Vagina (tissue), 2 donors: ENCODE measurements at regions not wholly inside any gene's neighbourhood (a gene's known extent, or its start where the extent isn't known, plus 50 kb on each side); places are given as distances from the start of the nearest gene placed in this dataset.
A peak's percentile ranks its signal among the peaks of the same experiment; 100 is the strongest.

ENCODE experiments used
- DNase-seq, 2 donors: peaks; one replicate each; pipeline ENCODE4 v3.0.0-alpha.2; 2017; ENCODE audit errors: extremely low spot score in 2 of 2
- H3K27ac ChIP-seq: fragments of 200-600 bp; sonication (generic); one replicate; pipeline ENCODE4 v1.5.1; 2019
- H3K27me3 ChIP-seq: fragments of 200-600 bp; sonication (generic); one replicate; pipeline ENCODE4 v1.5.1; 2019
- H3K36me3 ChIP-seq, 2 donors: fragments of 200-600 bp; sonication (generic); one replicate each; pipeline ENCODE4 v1.5.1; 2017 to 2019
- H3K4me1 ChIP-seq: fragments of 200-600 bp; sonication (generic); one replicate; pipeline ENCODE4 v1.5.1; 2019
- H3K4me3 ChIP-seq, 2 donors: fragments of 200-600 bp; sonication (generic); 1 replicate in 1 of 2; 2 replicates in 1 of 2; pipeline ENCODE4 v1.5.1; 2016 to 2019
- H3K9me3 ChIP-seq: fragments of 200-600 bp; sonication (generic); one replicate; pipeline ENCODE4 v1.5.1; 2019
- POLR2A ChIP-seq, 2 donors: fragments of 450-650 bp; IDR thresholded peaks; one replicate each; pipeline ENCODE4 v1.6.1; 2017; ENCODE audit warnings: antibody characterized with exemption in 2 of 2, mild to moderate bottlenecking in 2 of 2, moderate library complexity in 2 of 2
- POLR2AphosphoS5 ChIP-seq, 2 donors: sonication (generic); formaldehyde crosslinking; IDR thresholded peaks; one replicate each; pipeline ENCODE4 v1.9.0; 2017; ENCODE audit warnings: antibody characterized with exemption in 2 of 2, mild to moderate bottlenecking in 2 of 2, low read depth in 1 of 2; ENCODE audit not compliant: insufficient read depth in 1 of 2
- intact Hi-C: fragments of 100-400 bp; cut with DNase I; formaldehyde crosslinking; loops from one replicate; pipeline ENCODE4 v1.15.1; 2023
- TF ChIP-seq, protein P1 (sequence below), 3 experiments: fragments of 450-650 bp in 2 of 3; fragments of 200-600 bp in 1 of 3; sonication (generic) in 1 of 3; IDR thresholded peaks; one replicate each; pipeline ENCODE4 v1.5.1; 2017 to 2019; ENCODE audit warnings: antibody characterized with exemption in 3 of 3, mild to moderate bottlenecking in 2 of 3, moderate library complexity in 2 of 3

DNA sequence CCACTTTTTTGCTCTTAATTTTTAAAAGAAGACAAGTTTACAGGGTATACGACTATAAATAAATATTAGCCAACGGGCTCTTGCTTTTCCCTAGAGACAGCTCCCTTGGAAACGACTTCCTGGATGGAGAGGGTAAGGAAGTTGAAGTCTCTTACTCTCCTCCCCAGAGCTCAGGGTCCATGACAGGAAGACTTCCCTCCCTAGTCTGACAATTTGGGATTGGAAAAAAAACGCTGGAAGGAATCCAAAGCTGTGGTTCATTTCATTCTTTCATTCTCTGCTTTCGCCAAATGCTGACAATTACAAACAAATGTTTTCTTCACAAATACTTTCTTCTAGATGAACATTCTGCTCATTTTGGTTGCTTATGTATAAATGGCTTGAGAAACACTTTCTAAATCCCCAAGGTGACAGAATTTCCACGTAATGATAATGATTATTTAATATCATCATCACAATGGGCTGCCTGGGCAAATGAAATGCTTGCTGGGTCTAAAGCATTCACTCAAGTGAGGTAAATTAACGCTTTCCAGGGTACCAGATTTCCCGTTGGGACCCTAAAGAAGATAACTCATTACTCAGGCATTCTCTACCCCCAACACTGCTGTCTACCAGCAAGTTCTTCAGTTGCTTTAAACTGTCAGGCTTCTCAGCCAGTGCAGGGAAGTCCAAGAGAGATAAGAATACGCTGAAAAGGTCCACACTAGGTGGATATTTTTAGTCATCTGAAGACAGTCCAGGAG, 139.8 kb upstream of the SLC30A5 start:
- H3K4me1 ChIP-seq: peaks cover 33% of the 10 kb centered on the region
- H3K9me3 ChIP-seq: no peaks in the 10 kb centered on the region
- H3K27ac ChIP-seq: peak overlapping the region; percentile 25
- intact Hi-C loops: loop anchor here (10.0 kb wide), 2 partner anchors 299 to 489 kb away; no protein-coding TSS in a partner anchor
- H3K4me3 ChIP-seq: no peak overlapping the region
- TF ChIP-seq POLR2AphosphoS5 (IDR thresholded peaks at IDR 0.05; ENCODE audit: insufficient read depth in 1 of 2, low read depth in 1 of 2): no peak
- H3K36me3 ChIP-seq: no peaks in the 10 kb centered on the region
- no peak for DNase-seq
- no peaks in the 10 kb centered on the region for H3K27me3 ChIP-seq

DNA sequence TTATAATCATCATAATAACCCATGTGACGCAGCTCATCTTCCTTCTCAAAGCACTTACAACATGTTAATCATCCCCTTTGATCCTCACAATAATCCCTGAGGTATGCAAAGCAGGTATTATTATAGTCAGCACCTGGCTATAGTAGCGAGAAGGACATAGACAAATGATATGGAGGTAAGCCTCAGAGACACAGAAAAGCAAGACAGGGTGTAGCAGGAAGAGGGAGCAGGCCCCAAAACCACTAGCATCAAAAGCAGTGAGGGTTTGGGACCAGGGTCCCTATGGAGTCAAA, 139.2 kb upstream of the SLC30A5 start:
- Histone ChIP-seq H3K27me3 (no peaks in the 10 kb centered on the region), H3K4me3 (no peak overlapping the region), H3K27ac (peak overlapping the region; percentile 25), H3K4me1 (peaks cover 33% of the 10 kb centered on the region), H3K9me3 (no peaks in the 10 kb centered on the region), H3K36me3 (no peaks in the 10 kb centered on the region)
- no peak for DNase-seq
- TF ChIP-seq POLR2A (IDR thresholded peaks at IDR 0.05) (no peak), POLR2AphosphoS5 (IDR thresholded peaks at IDR 0.05; ENCODE audit: insufficient read depth in 1 of 2, low read depth in 1 of 2) (no peak)
- TF ChIP-seq, protein P1, sequence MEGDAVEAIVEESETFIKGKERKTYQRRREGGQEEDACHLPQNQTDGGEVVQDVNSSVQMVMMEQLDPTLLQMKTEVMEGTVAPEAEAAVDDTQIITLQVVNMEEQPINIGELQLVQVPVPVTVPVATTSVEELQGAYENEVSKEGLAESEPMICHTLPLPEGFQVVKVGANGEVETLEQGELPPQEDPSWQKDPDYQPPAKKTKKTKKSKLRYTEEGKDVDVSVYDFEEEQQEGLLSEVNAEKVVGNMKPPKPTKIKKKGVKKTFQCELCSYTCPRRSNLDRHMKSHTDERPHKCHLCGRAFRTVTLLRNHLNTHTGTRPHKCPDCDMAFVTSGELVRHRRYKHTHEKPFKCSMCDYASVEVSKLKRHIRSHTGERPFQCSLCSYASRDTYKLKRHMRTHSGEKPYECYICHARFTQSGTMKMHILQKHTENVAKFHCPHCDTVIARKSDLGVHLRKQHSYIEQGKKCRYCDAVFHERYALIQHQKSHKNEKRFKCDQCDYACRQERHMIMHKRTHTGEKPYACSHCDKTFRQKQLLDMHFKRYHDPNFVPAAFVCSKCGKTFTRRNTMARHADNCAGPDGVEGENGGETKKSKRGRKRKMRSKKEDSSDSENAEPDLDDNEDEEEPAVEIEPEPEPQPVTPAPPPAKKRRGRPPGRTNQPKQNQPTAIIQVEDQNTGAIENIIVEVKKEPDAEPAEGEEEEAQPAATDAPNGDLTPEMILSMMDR (IDR thresholded peaks at IDR 0.05): no peak
- intact Hi-C loops: loop anchor here (10.0 kb wide), 2 partner anchors 300 to 490 kb away; no protein-coding TSS in a partner anchor

DNA sequence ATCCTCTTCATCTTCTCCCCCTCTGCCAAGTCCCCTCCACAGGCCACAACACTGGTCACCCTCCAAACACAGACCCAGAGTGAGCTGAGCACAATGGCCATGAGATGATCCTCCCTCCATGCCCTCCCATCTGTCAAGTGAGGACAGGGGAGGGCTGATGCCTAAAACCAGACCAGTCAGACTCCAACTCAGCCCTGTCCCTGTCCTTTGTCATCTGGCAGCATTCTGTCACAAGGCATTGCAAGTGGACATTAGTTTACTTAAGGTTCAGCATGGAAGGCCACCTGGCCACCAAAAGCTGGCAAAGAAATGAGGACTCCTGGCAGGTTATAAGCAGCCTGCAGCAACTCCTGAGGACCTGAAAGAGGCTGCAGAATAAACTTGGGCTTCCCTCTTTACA, 136.2 kb upstream of the SLC30A5 start:
- intact Hi-C loops: loop anchor here (10.0 kb wide), 2 partner anchors 303 to 493 kb away; no protein-coding TSS in a partner anchor
- DNase-seq: no peak
- H3K27ac ChIP-seq: no peak overlapping the region
- no peak for TF ChIP-seq POLR2AphosphoS5 (IDR thresholded peaks at IDR 0.05; ENCODE audit: insufficient read depth in 1 of 2, low read depth in 1 of 2)
- TF ChIP-seq, protein P1 (IDR thresholded peaks at IDR 0.05): no peak
- TF ChIP-seq POLR2A (IDR thresholded peaks at IDR 0.05): no peak
- no peaks in the 10 kb centered on the region for H3K27me3 ChIP-seq
- peaks cover 24% of the 10 kb centered on the region for H3K4me1 ChIP-seq
- no peaks in the 10 kb centered on the region for H3K9me3 ChIP-seq
- H3K36me3 ChIP-seq: no peaks in the 10 kb centered on the region
- no peak overlapping the region for H3K4me3 ChIP-seq

DNA sequence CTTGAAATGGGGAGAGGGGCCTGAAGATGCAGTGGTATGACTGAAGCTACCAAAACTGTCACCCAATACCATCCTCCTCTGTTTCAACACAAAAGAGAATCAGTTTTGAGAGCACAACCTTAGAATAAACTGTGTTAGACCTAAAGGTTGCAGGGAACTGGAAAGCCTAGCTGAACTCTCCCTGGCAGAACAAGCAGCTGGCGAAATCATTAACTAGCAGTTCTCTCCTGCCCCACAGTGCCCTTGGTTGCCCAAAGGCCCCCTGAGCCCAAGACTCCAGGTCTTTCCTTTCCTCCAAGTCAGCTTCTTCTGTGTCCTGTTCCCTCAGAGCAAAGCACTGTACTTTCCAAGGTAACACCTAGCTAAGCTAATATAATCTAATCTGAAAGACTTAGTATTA, 135.4 kb upstream of the SLC30A5 start:
- no peaks in the 10 kb centered on the region for H3K9me3 ChIP-seq
- intact Hi-C loops: loop anchor here (10.0 kb wide), 2 partner anchors 304 to 494 kb away; no protein-coding TSS in a partner anchor
- no peak overlapping the region for H3K4me3 ChIP-seq
- TF ChIP-seq POLR2A (IDR thresholded peaks at IDR 0.05) (no peak), POLR2AphosphoS5 (IDR thresholded peaks at IDR 0.05; ENCODE audit: insufficient read depth in 1 of 2, low read depth in 1 of 2) (no peak)
- TF ChIP-seq, protein P1 (IDR thresholded peaks at IDR 0.05): no peak
- DNase-seq: no peak
- no peaks in the 10 kb centered on the region for H3K27me3 ChIP-seq
- H3K4me1 ChIP-seq: peaks cover 22% of the 10 kb centered on the region
- no peak overlapping the region for H3K27ac ChIP-seq
- H3K36me3 ChIP-seq: no peaks in the 10 kb centered on the region

DNA sequence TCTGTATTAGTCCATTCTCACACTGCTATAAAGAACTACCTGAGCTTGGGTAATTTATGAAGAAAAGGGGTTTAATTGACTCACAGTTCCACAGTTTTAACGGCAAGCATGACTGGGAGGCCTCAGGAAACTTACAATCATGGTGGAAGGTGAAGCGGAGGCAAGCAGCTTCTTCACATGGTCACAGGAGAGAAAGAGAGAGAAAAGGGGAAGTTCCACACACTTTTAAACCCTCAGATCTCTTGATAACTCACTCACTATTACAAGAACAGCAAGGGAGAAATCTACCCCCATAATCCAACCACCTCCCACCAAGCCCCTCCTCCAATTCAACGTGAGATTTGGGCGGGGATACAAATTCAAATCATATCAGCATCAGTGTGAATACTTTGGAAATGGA, 133.4 kb upstream of the SLC30A5 start:
- intact Hi-C loops: loop anchor here (5.0 kb wide), 1 partner anchor 673 kb away; no protein-coding TSS in a partner anchor
- H3K27me3 ChIP-seq: no peaks in the 10 kb centered on the region
- TF ChIP-seq POLR2AphosphoS5 (IDR thresholded peaks at IDR 0.05; ENCODE audit: insufficient read depth in 1 of 2, low read depth in 1 of 2) (no peak), POLR2A (IDR thresholded peaks at IDR 0.05) (no peak)
- TF ChIP-seq, protein P1 (IDR thresholded peaks at IDR 0.05): no peak
- H3K4me1 ChIP-seq: peaks cover 12% of the 10 kb centered on the region
- H3K36me3 ChIP-seq: no peaks in the 10 kb centered on the region
- no peak for DNase-seq
- H3K27ac ChIP-seq: no peak overlapping the region
- no peaks in the 10 kb centered on the region for H3K9me3 ChIP-seq
- no peak overlapping the region for H3K4me3 ChIP-seq
